RKO (cell line): ENCODE measurements at regions not wholly inside any gene's neighbourhood (a gene's known extent, or its start where the extent isn't known, plus 50 kb on each side); places are given as distances from the start of the nearest gene placed in this dataset.
"Not testable (repeated sequence)": the region's sequence is repeated elsewhere in the genome, so short reads cannot be mapped to it uniquely, and the experiment has no call there.

Source experiments
- DNase-seq: peaks from one replicate; pipeline ENCODE4 v3.0.0-alpha.2; 2016; ENCODE audit warnings: low spot score

- DNase-seq = no peak
Measured at GRCh38 chr3:73179601-73180000, 118.1 kb downstream of the EBLN2 start.

GRCh38 chr3:73186741-73187140, 125.3 kb downstream of the EBLN2 start:
- no peak for DNase-seq

- no peak for DNase-seq
Measured at GRCh38 chr3:73187328-73187727, 125.9 kb downstream of the EBLN2 start.

- no peak for DNase-seq
Measured at GRCh38 chr3:73188707-73189106, 127.2 kb downstream of the EBLN2 start.

- DNase-seq = peak; percentile 22
Measured at GRCh38 chr3:73192036-73192738, 130.7 kb downstream of the EBLN2 start.

- DNase-seq = not testable (repeated sequence)
Measured at GRCh38 chr3:73193943-73194342, 132.5 kb downstream of the EBLN2 start.

GRCh38 chr3:73197187-73197586, 135.7 kb downstream of the EBLN2 start:
- DNase-seq = no peak

GRCh38 chr3:73203101-73203500, 141.6 kb downstream of the EBLN2 start:
- DNase-seq = no peak

GRCh38 chr3:73203633-73204032, 142.2 kb downstream of the EBLN2 start:
- DNase-seq = no peak

- no peak for DNase-seq
Measured at GRCh38 chr3:73204841-73205240, 143.4 kb downstream of the EBLN2 start.

GRCh38 chr3:73206030-73206429, 144.6 kb downstream of the EBLN2 start:
- no peak for DNase-seq

- DNase-seq = no peak
Measured at GRCh38 chr3:73207946-73208440, 146.5 kb downstream of the EBLN2 start.

- no peak for DNase-seq
Measured at GRCh38 chr3:73210759-73211158, 149.3 kb downstream of the EBLN2 start.

- no peak for DNase-seq
Measured at GRCh38 chr3:73212683-73213082, 151.2 kb downstream of the EBLN2 start.

- DNase-seq = no peak
Measured at GRCh38 chr3:73213896-73214295, 152.4 kb downstream of the EBLN2 start.

- DNase-seq = no peak
Measured at GRCh38 chr3:73214846-73215245, 153.4 kb downstream of the EBLN2 start.

- no peak for DNase-seq
Measured at GRCh38 chr3:73215281-73215680, 153.8 kb downstream of the EBLN2 start.

GRCh38 chr3:73215901-73216300, 154.4 kb downstream of the EBLN2 start:
- no peak for DNase-seq

GRCh38 chr3:73216310-73216709, 154.9 kb downstream of the EBLN2 start:
- no peak for DNase-seq

GRCh38 chr3:73222126-73222525, 160.7 kb downstream of the EBLN2 start:
- no peak for DNase-seq

GRCh38 chr3:73225146-73225855, 163.8 kb downstream of the EBLN2 start:
- DNase-seq = no peak

GRCh38 chr3:73225991-73226390, 164.5 kb downstream of the EBLN2 start:
- no peak for DNase-seq

GRCh38 chr3:73228000-73228399, 166.5 kb downstream of the EBLN2 start:
- no peak for DNase-seq

GRCh38 chr3:73228437-73228836, 167.0 kb downstream of the EBLN2 start:
- DNase-seq = peak; percentile 48
